Caco-2 (cell line): ENCODE measurements at regions not wholly inside any gene's neighbourhood (a gene's known extent, or its start where the extent isn't known, plus 50 kb on each side); places are given as distances from the start of the nearest gene placed in this dataset.

ENCODE experiments used
- BruUV-seq: library from RNA; stranded (reverse); fragments of 400-500 nt; replicated peaks from 2 replicates; lab custom pipeline; 2021; lab: Mats Ljungman, UMichigan
- CTCF ChIA-PET: fragments of 300-600 bp; sonication (Branson Sonifier 250); formaldehyde crosslinking; loops from one replicate; lab custom pipeline; 2022; ENCODE audit warnings: antibody characterized with exemption; lab: Charles Lee
- POLR2A ChIA-PET: fragments of 300-600 bp; sonication (Branson Sonifier 250); formaldehyde crosslinking; loops from one replicate; lab custom pipeline; 2022; ENCODE audit warnings: antibody characterized with exemption; lab: Charles Lee
- DNase-seq, 2 experiments: peaks; one replicate each; pipeline versions ENCODE4 v3.0.0 to v3.0.0-alpha.2; 2020 to 2022
- H3K27me3 ChIP-seq: replicated peaks from 2 replicates; pipeline ENCODE4 v1.6.0; 2011; ENCODE audit warnings: low read length; ENCODE audit not compliant: control insufficient read depth, insufficient read depth
- H3K36me3 ChIP-seq: 2 replicates; pipeline ENCODE4 v1.5.1; 2011; ENCODE audit warnings: low read length; ENCODE audit not compliant: control insufficient read depth, insufficient read depth
- H3K4me1 ChIP-seq: fragments of 250-450 bp; sonication (Bioruptor Pico); 2 replicates; pipeline ENCODE4 v1.5.1; 2020; ENCODE audit warnings: mild to moderate bottlenecking
- H3K4me3 ChIP-seq: 2 replicates; pipeline ENCODE4 v1.5.1; 2011; ENCODE audit warnings: low read depth, mild to moderate bottlenecking, control low read depth, low read length
- H3K9me3 ChIP-seq: fragments of 250-450 bp; sonication (Bioruptor Pico); 2 replicates; pipeline ENCODE4 v1.5.1; 2020; ENCODE audit warnings: mild to moderate bottlenecking, moderate library complexity
- H3K27ac Mint-ChIP-seq: one replicate; pipeline ENCODE4 v1.8.0; 2022; ENCODE audit warnings: mixed read lengths; ENCODE audit not compliant: unreplicated experiment
- H3K27me3 Mint-ChIP-seq: one replicate; pipeline ENCODE4 v1.8.0; 2022; ENCODE audit warnings: mixed read lengths; ENCODE audit not compliant: insufficient read depth, unreplicated experiment
- H3K36me3 Mint-ChIP-seq: one replicate; pipeline ENCODE4 v1.8.0; 2022; ENCODE audit warnings: mild to moderate bottlenecking, mixed read lengths; ENCODE audit not compliant: insufficient read depth, unreplicated experiment
- H3K4me1 Mint-ChIP-seq: one replicate; pipeline ENCODE4 v1.8.0; 2022; ENCODE audit warnings: low read depth, mixed read lengths; ENCODE audit not compliant: unreplicated experiment
- H3K4me3 Mint-ChIP-seq: one replicate; pipeline ENCODE4 v1.8.0; 2022; ENCODE audit warnings: mild to moderate bottlenecking, moderate library complexity, mixed read lengths; ENCODE audit not compliant: unreplicated experiment
- H3K9me3 Mint-ChIP-seq: one replicate; pipeline ENCODE4 v1.8.0; 2022; ENCODE audit warnings: mixed read lengths; ENCODE audit not compliant: unreplicated experiment
- CTCF ChIP-seq, 2 experiments: fragments of 200-600 bp in 1 of 2; IDR thresholded peaks; 1 replicate in 1 of 2; 2 replicates in 1 of 2; pipeline versions ENCODE4 v1.5.1 to v1.8.0; 2011 to 2022; ENCODE audit warnings: antibody characterized with exemption in 1 of 2, control low read depth in 1 of 2, inconsistent platforms in 1 of 2, low read depth in 1 of 2, low read length in 1 of 2, mild to moderate bottlenecking in 1 of 2, moderate library complexity in 1 of 2; ENCODE audit not compliant: insufficient read depth in 1 of 2, severe bottlenecking in 1 of 2, unreplicated experiment in 1 of 2
- intact Hi-C: fragments of 100-400 bp; cut with micrococcal nuclease; formaldehyde crosslinking; loops from one replicate; pipeline ENCODE4 v1.10.0; 2022; ENCODE audit not compliant: unreplicated experiment

GRCh38 chr7:132023466-132023865 lies 467.0 kb upstream of the PODXL start:
- CTCF ChIA-PET: no interaction called here

DNA sequence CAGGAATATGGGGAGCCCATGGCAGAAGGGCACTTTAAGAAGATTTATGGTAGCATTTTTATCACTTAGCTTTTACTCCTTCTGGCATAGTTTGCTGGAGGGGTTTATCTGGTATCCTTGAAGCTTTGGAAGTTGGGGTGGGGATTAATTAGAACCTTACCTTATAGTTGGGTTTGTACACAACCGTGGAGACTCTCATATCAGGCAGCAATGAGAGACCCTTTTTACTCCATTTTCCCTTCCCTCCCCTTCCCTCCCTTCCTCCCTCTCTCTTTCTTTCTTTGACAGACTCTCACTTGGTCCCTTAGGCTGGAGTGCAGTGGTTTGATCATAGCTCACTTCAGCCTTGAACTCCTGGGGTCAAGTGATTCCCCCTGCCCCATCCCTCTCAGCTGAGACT lies 465.8 kb upstream of the PODXL start:
- H3K4me3 Mint-ChIP-seq: no peak overlapping the region
- Histone ChIP-seq H3K36me3 (no peaks in the 10 kb centered on the region), H3K9me3 (peaks cover 10% of the 10 kb centered on the region), H3K4me3 (no peak overlapping the region), H3K27me3 (peaks cover 2% of the 10 kb centered on the region; the same call in 1 of the 2 replicates), H3K4me1 (no peaks in the 10 kb centered on the region)
- H3K4me1 Mint-ChIP-seq: no peaks in the 10 kb centered on the region
- H3K9me3 Mint-ChIP-seq: no peaks in the 10 kb centered on the region
- no peaks in the 10 kb centered on the region for H3K27me3 Mint-ChIP-seq
- peaks cover 7% of the 10 kb centered on the region for H3K36me3 Mint-ChIP-seq
- BruUV-seq: no TSS peak
- no peak for DNase-seq
- intact Hi-C loops: no loop called here
- ChIA-PET CTCF (no interaction called here), POLR2A (no interaction called here)
- TF ChIP-seq CTCF (IDR thresholded peaks at IDR 0.05; ENCODE audit: insufficient read depth in 1 of 2, low read depth in 1 of 2, low read length in 1 of 2, severe bottlenecking in 1 of 2, unreplicated experiment in 1 of 2): no peak
- H3K27ac Mint-ChIP-seq: no peak overlapping the region

More at GRCh38 chr7:132023466-132023865, 467.0 kb upstream of the PODXL start:
- TF ChIP-seq CTCF (IDR thresholded peaks at IDR 0.05; ENCODE audit: insufficient read depth in 1 of 2, low read depth in 1 of 2, low read length in 1 of 2, severe bottlenecking in 1 of 2, unreplicated experiment in 1 of 2): no peak
- H3K36me3 ChIP-seq: no peaks in the 10 kb centered on the region
- peaks cover 10% of the 10 kb centered on the region for H3K9me3 ChIP-seq
- POLR2A ChIA-PET: no interaction called here
- Mint-ChIP-seq H3K9me3 (no peaks in the 10 kb centered on the region), H3K4me3 (no peak overlapping the region), H3K27me3 (no peaks in the 10 kb centered on the region), H3K27ac (no peak overlapping the region), H3K4me1 (no peaks in the 10 kb centered on the region), H3K36me3 (peaks cover 7% of the 10 kb centered on the region)
- H3K27me3 ChIP-seq: peaks cover 2% of the 10 kb centered on the region; the same call in 1 of the 2 replicates
- DNase-seq: no peak
- no peak overlapping the region for H3K4me3 ChIP-seq
- no TSS peak for BruUV-seq
- H3K4me1 ChIP-seq: no peaks in the 10 kb centered on the region
- intact Hi-C loops: no loop called here

GRCh38 chr7:132019703-132020102 lies 463.3 kb upstream of the PODXL start:
- no TSS peak for BruUV-seq
- H3K9me3 ChIP-seq: peaks cover 10% of the 10 kb centered on the region
- intact Hi-C loops: no loop called here
- POLR2A ChIA-PET: no interaction called here
- no peaks in the 10 kb centered on the region for H3K27me3 Mint-ChIP-seq
- H3K4me1 ChIP-seq: no peaks in the 10 kb centered on the region
- H3K4me3 ChIP-seq: no peak overlapping the region
- no peak overlapping the region for H3K4me3 Mint-ChIP-seq
- H3K36me3 ChIP-seq: no peaks in the 10 kb centered on the region
- no peaks in the 10 kb centered on the region; the same call in 1 of the 2 replicates for H3K27me3 ChIP-seq
- CTCF ChIA-PET: no interaction called here
- H3K36me3 Mint-ChIP-seq: peaks cover 7% of the 10 kb centered on the region
- H3K4me1 Mint-ChIP-seq: no peaks in the 10 kb centered on the region
- TF ChIP-seq CTCF (IDR thresholded peaks at IDR 0.05; ENCODE audit: insufficient read depth in 1 of 2, low read depth in 1 of 2, low read length in 1 of 2, severe bottlenecking in 1 of 2, unreplicated experiment in 1 of 2): no peak
- no peak for DNase-seq
- peaks cover 2% of the 10 kb centered on the region for H3K9me3 Mint-ChIP-seq
- H3K27ac Mint-ChIP-seq: no peak overlapping the region
